NCI-H748 (cell line): ENCODE measurements at regions not wholly inside any gene's neighbourhood (a gene's known extent, or its start where the extent isn't known, plus 50 kb on each side); places are given as distances from the start of the nearest gene placed in this dataset.

Source experiments
- DNase-seq: peaks from one replicate; lab custom pipeline; 2025; ENCODE audit not compliant: unreplicated experiment; lab: John Stamatoyannopoulos, UW

GRCh38 chr4:85250852-85251251, 224.1 kb upstream of the ARHGAP24 start:
- DNase-seq: no peak

DNA sequence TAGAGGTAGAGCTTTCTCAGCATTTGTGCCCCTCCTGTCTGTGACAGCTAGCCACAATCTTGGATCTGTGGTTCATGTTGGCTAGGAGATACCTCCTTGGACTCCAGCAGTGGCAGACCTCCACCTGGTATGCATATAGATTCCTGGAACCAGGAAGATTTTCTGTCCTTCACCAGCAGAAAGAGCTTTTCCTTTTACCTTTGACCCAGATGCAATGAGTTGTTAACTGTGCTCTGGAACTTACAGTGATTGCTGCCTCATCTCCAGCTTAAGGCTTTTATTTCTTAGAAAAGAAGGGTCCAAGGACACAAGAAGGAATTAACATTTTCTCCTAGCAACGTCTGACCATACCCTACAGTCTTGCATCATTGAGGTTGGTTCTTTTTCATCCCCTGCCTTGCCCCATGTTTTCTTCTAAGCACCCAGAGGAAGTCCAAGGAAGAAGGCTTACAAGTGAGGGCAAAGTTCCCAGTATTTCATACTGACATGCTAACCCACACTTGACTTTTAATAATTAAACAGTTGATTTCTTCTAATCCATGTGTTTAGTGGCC, 217.1 kb upstream of the ARHGAP24 start:
- DNase-seq: no peak

DNA sequence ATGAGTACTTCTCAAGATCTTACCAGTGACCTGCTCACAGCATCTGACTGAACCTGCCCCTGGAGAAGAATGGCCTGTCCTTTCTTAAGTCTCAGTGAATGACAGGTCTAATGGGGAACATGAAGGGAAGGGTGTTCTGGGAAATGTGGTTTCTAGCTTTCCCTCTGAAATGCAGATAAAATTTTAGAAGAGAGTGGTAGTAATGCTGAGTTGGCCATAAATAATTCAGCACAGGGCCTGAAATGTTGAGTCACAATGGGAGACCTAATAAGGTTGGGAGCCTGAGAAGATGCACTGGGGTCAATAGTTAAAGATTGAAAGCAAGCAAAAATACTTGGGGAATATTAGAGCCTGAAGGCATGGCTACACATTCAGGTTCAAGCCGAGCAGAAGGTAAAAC, 214.9 kb upstream of the ARHGAP24 start:
- no peak for DNase-seq

GRCh38 chr4:85265234-85265633, 209.7 kb upstream of the ARHGAP24 start:
- DNase-seq: no peak

DNA sequence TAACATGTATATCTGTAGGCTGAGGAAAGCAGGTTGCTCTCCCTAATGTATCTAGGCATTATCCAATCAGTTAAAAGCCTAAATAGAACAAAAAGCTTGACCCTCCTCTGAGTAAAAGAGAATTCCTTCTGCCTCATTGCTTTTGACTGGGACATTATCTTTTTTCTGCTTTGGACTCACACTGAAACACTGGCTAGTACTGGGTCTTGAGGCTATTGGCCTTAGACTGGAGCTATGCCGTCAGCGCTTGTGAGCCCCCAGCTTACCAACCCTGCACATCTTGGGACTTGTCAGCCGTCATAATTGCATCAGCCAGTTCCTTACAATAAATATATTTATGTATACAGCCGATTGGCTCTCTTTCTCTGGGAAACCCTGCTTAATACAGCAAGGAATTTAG, 206.8 kb upstream of the ARHGAP24 start:
- DNase-seq: no peak

DNA sequence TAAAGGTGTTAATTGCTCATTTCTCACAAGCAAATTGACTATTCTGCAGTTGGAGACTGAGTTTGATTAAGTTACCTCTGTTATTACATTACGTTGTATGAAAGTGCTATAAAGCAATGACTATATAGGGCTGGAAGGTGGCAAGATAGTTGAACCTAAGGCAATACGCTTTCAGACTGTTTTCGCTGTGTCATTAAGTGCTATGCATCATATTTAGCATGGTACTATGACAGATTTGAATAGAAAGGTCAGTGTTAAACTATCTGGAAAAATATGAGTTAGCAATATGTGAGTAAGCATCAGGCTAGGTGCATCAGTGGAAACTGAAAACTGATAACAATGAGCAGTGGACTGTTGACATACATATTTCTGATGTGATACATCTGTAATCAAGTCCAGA, 206.0 kb upstream of the ARHGAP24 start:
- DNase-seq: no peak

DNA sequence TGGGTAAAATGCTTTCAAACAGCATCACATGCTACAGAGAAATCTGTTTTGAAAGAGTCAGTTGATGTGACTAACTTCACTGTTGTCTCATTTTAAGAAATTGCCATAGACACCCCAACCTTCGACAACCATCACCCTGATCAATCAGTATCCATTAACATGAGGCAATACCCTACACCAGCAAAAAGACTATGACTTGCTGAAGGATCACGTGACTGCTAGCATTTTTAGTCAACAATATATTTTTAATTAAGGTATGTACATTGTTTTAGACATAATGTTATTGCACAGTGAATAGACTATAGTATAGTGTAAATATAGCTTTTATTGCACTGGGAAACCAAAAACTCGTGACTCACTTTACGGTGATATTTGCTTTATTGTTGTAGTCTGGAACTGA, 200.0 kb upstream of the ARHGAP24 start:
- no peak for DNase-seq

GRCh38 chr4:85280963-85281362, 194.0 kb upstream of the ARHGAP24 start:
- DNase-seq: no peak

DNA sequence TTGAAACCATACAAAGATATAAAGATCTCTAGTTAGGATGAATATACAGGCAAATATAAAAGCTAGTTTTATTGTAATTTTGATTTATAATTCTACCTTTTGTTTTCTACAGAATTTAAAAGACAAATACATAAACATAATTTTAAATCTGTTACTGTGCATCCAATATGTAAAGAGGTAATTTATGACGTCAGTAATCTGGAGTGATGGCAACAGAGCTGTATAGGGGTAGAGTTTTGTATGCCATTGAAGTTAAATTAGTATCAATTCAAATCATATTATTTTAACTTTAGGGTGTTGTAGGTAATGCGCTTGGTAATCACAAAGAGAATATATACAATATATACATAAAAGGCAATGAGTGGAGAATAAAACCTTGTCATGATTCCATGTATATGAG, 183.7 kb upstream of the ARHGAP24 start:
- DNase-seq: no peak

- no peak for DNase-seq
Observed at GRCh38 chr4:85298037-85298436, 176.9 kb upstream of the ARHGAP24 start.

- no peak for DNase-seq
Observed at GRCh38 chr4:85302193-85302736, 172.7 kb upstream of the ARHGAP24 start.

GRCh38 chr4:85302756-85303155, 172.2 kb upstream of the ARHGAP24 start:
- DNase-seq: no peak

DNA sequence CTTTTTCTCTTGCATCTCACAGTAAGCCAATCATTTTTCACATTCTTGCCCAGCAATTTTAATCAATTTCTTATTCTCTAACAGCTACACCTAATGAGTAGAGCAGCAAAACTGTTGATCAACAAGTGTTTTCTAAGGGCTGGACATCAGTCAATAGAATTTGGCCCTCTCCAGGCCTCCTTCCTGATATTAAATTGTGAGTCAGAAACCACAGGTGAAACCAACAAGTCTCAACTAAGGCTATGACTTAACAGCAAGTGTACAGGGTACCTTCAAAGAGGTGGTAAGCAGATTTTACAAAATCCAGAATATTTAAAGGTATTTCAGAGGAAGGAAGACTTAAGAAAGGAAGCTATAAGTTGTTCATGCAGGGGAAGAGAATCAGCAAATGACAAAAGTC, 156.5 kb upstream of the ARHGAP24 start:
- no peak for DNase-seq

DNA sequence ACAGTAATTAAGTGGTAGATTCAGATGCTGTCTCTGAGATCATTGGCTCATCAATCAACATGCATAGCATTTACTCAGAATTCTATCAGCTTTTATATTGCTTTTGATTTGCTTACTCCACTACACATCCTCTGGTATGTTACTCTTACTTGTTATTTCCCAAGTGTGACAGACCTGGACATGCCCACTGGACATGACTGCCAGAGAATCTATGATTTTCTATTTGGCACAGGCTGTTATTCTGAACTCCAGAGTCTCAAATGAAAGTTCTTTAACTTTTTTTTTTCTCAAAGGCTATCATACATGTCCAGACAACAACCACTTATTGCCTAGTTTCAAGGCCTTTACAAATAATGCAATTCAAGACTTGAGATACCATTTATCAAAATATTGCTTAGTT, 116.1 kb upstream of the ARHGAP24 start:
- DNase-seq: no peak

DNA sequence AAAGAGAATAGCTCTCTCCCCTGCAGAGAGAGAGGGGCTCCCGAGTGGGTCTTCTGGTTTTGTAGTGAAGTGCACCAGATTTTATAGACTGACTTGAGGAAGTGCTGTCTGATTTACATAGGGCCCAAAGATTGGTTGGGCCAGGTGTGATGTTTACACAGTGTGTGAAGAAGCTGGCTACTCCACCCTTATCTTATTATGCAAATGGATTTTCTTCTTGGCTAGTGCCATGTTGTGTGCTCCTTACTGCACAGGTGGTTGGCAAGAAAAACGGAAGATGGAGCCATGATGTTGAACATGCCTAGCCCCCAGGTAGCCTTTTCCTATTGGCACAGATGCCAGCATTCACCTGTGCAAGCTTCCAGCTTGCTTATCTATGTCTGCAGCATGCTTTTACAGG, 112.4 kb upstream of the ARHGAP24 start:
- no peak for DNase-seq

DNA sequence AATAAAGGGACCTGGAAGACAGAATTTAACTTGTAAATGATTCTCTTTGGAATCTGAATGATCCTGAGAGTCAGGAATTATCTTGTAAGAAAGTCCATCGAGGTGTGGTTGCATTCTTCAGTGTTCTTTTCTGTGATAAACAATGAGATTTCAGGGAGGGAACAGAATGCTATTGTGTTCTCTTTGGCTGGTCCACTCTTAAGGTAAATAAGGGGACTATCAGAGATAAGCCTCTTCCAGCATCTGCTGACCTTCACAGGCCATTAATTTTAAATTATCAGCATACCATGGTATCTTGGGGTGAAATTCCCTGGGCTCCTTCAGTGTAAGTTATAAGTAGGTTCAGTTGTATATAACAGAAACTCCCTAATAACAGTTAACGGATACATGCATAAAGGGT, 107.1 kb upstream of the ARHGAP24 start:
- DNase-seq: no peak

- no peak for DNase-seq
Observed at GRCh38 chr4:85368240-85368639, 106.7 kb upstream of the ARHGAP24 start.

DNA sequence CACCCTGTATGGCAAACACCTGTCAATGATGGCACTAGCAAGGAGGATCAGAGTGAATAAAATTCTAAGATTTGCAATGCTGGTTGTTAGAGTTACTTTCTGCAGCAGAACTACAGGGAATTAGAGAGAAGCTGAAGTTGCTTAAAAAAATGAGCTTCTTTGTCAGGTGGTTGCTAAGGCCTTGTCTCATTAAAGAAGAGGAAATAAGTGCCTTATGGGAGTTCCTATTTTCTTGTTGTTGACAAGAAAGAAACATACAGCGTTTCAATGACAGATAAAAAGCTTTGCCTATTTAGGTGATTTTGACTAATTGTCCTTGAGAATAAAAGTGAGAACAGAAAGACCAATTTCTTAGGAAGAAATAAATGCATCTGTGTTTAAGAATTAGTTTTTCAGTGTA, 106.0 kb upstream of the ARHGAP24 start:
- DNase-seq: no peak

DNA sequence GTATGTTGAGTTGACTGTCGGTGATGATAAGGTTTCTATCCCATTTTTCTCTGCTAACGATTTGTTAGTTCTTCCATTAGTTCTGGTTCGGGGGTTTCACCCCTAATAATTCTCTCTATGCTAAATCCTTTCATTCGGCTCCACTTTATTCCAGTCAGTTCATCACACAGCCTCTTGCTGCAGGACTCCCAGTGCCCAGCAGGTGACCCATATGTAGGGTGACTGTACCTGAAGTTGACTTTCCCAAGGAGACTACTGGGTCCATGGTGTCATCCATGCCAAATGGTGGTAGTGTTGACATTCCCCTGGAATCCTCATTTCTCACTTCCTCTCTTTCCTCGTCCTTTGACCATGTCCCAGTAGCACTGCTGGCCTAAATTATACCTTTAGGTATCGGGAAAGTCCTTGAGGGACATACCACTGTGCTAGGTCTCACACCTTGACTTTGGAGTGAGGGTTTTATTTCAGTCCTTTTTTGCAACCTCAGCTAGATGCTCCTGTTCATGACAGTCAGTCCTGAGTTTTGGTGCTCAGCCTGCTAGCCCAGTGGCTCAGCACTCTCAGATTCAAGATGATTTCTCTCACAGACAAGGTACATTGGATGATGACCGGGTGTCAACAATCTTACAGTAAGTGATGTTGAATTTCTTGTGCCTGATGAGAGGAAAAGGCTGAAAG, 105.1 kb upstream of the ARHGAP24 start:
- DNase-seq: no peak

GRCh38 chr4:85370400-85371032, 104.4 kb upstream of the ARHGAP24 start:
- DNase-seq: peak; percentile 19

DNA sequence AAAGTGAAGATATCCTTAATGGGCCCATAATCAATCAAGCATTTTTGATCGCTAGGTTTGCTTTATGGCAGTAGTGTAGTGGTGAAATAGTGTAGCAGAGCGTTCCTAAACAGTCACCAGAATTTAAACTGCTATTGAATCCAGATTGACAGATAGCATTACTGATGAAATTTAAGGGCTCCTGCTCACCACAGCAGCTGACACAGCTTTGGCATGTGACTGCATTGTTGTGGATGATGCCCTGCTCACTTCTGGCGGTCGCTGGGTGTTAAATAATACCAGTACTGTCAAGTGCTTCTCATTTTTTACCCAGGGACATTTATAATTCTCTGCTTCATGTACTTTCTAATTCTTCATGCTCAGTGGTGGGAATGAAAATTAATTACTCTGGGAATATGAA, 102.0 kb upstream of the ARHGAP24 start:
- no peak for DNase-seq

GRCh38 chr4:85376285-85376684, 98.7 kb upstream of the ARHGAP24 start:
- no peak for DNase-seq
